ENCODE measurements at regions not wholly inside any gene's neighbourhood (a gene's known extent, or its start where the extent isn't known, plus 50 kb on each side); places are given as distances from the start of the nearest gene placed in this dataset.

DNA sequence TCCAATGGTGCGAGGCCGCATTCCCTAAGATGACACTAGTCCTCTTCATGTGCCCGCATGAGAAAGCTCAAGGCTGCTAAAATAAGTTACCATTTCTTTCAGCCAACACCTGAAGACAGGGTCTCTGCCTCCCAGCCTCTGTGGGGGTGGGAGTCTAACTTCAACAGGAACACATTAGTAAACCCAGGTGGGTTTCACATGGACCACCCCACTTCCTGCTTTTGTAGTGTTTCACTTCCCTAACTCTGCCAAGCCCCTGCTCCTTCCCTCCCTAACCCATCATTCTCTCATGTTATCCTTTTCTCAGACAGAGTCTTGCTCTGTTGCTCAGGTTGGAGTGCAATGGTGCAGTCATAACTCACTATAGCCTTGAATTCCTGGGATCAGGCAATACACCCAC is 783.6 kb downstream of the UQCRFS1 start:
- WGBS (ENCODE audit: insufficient coverage, insufficient replicate concordance, low lambda C conversion rate, missing lambda C conversion rate), result 71% methylated on average over 3 of the region's 3 CpGs
- intact Hi-C loops (cut with micrococcal nuclease; ENCODE audit: unreplicated experiment), result no loop called here
- POLR2A ChIA-PET, result no interaction called here

More for the DNA sequence above, 783.6 kb downstream of the UQCRFS1 start:
- ChIA-PET SMC1A (ENCODE audit: uncharacterized antibody, unreplicated experiment) (interaction anchor here (1.2 to 1.4 kb wide), 2 partner anchors 12 to 89 kb away, joined by 3 to 4 read pairs; no protein-coding TSS in a partner anchor), RAD21 (ENCODE audit: unreplicated experiment) (no interaction called here), CTCF (interaction anchor here (1.0 to 1.2 kb wide), 2 partner anchors 9 to 13 kb away, joined by 3 read pairs; no protein-coding TSS in a partner anchor)
- Histone ChIP-seq H3K4me2 (ENCODE audit: control insufficient read depth, insufficient read depth) (no peak overlapping the region), H3K9me3 (replicated peaks; ENCODE audit: control insufficient read depth, insufficient read depth, low read length) (no peaks in the 10 kb centered on the region; the same call in 2 of the 3 replicates), H3K9ac (ENCODE audit: control insufficient read depth, insufficient read depth, low read length) (no peak overlapping the region), H3K36me3 (ENCODE audit: control insufficient read depth in 2 of 2, insufficient read depth in 2 of 2, low read length in 1 of 2) (no peaks in the 10 kb centered on the region), H3K27ac (ENCODE audit: control insufficient read depth, insufficient read depth) (no peak overlapping the region), H2AFZ (ENCODE audit: control insufficient read depth, low read depth, low read length) (no peak overlapping the region), H3K4me1 (ENCODE audit: control insufficient read depth, insufficient read depth, low read length) (no peaks in the 10 kb centered on the region), H3K79me2 (ENCODE audit: control insufficient read depth, insufficient read depth, low read length) (no peaks in the 10 kb centered on the region), H3K27me3 (replicated peaks in 1 of 2; ENCODE audit: control insufficient read depth in 2 of 2, insufficient read depth in 2 of 2, low read length in 1 of 2) (no peaks in the 10 kb centered on the region), H4K20me1 (ENCODE audit: control insufficient read depth, insufficient read depth) (no peaks in the 10 kb centered on the region), H3K4me3 (no peak overlapping the region)
- in situ Hi-C loops (cut with MboI), result no loop called here
- BruUV-seq (replicated peaks), result no TSS peak
- TF ChIP-seq, protein P1, sequence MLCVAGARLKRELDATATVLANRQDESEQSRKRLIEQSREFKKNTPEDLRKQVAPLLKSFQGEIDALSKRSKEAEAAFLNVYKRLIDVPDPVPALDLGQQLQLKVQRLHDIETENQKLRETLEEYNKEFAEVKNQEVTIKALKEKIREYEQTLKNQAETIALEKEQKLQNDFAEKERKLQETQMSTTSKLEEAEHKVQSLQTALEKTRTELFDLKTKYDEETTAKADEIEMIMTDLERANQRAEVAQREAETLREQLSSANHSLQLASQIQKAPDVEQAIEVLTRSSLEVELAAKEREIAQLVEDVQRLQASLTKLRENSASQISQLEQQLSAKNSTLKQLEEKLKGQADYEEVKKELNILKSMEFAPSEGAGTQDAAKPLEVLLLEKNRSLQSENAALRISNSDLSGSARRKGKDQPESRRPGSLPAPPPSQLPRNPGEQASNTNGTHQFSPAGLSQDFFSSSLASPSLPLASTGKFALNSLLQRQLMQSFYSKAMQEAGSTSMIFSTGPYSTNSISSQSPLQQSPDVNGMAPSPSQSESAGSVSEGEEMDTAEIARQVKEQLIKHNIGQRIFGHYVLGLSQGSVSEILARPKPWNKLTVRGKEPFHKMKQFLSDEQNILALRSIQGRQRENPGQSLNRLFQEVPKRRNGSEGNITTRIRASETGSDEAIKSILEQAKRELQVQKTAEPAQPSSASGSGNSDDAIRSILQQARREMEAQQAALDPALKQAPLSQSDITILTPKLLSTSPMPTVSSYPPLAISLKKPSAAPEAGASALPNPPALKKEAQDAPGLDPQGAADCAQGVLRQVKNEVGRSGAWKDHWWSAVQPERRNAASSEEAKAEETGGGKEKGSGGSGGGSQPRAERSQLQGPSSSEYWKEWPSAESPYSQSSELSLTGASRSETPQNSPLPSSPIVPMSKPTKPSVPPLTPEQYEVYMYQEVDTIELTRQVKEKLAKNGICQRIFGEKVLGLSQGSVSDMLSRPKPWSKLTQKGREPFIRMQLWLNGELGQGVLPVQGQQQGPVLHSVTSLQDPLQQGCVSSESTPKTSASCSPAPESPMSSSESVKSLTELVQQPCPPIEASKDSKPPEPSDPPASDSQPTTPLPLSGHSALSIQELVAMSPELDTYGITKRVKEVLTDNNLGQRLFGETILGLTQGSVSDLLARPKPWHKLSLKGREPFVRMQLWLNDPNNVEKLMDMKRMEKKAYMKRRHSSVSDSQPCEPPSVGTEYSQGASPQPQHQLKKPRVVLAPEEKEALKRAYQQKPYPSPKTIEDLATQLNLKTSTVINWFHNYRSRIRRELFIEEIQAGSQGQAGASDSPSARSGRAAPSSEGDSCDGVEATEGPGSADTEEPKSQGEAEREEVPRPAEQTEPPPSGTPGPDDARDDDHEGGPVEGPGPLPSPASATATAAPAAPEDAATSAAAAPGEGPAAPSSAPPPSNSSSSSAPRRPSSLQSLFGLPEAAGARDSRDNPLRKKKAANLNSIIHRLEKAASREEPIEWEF (IDR thresholded peaks at IDR 0.05; ENCODE audit: insufficient replicate concordance, low read depth, low read length), result no peak
- TF ChIP-seq YY1 (IDR thresholded peaks at IDR 0.05; ENCODE audit: low read depth, low read length) (no peak), SREBF1 (IDR thresholded peaks at IDR 0.05; ENCODE audit: low read length) (no peak), CEBPB (IDR thresholded peaks at IDR 0.05; ENCODE audit: borderline replicate concordance in 1 of 2, low read depth in 2 of 2, low read length in 2 of 2) (no peak), HCFC1 (IDR thresholded peaks at IDR 0.05; ENCODE audit: low read length) (no peak), EP300 (IDR thresholded peaks at IDR 0.05; ENCODE audit: borderline replicate concordance in 1 of 2, control insufficient read depth in 1 of 2, low read depth in 2 of 2, low read length in 2 of 2) (no peak), NFXL1 (IDR thresholded peaks at IDR 0.05; ENCODE audit: borderline replicate concordance) (no peak)
- TF ChIP-seq, protein P2, sequence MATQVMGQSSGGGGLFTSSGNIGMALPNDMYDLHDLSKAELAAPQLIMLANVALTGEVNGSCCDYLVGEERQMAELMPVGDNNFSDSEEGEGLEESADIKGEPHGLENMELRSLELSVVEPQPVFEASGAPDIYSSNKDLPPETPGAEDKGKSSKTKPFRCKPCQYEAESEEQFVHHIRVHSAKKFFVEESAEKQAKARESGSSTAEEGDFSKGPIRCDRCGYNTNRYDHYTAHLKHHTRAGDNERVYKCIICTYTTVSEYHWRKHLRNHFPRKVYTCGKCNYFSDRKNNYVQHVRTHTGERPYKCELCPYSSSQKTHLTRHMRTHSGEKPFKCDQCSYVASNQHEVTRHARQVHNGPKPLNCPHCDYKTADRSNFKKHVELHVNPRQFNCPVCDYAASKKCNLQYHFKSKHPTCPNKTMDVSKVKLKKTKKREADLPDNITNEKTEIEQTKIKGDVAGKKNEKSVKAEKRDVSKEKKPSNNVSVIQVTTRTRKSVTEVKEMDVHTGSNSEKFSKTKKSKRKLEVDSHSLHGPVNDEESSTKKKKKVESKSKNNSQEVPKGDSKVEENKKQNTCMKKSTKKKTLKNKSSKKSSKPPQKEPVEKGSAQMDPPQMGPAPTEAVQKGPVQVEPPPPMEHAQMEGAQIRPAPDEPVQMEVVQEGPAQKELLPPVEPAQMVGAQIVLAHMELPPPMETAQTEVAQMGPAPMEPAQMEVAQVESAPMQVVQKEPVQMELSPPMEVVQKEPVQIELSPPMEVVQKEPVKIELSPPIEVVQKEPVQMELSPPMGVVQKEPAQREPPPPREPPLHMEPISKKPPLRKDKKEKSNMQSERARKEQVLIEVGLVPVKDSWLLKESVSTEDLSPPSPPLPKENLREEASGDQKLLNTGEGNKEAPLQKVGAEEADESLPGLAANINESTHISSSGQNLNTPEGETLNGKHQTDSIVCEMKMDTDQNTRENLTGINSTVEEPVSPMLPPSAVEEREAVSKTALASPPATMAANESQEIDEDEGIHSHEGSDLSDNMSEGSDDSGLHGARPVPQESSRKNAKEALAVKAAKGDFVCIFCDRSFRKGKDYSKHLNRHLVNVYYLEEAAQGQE (IDR thresholded peaks at IDR 0.05; ENCODE audit: low read depth, low read length), result no peak
- TF ChIP-seq, protein P3, sequence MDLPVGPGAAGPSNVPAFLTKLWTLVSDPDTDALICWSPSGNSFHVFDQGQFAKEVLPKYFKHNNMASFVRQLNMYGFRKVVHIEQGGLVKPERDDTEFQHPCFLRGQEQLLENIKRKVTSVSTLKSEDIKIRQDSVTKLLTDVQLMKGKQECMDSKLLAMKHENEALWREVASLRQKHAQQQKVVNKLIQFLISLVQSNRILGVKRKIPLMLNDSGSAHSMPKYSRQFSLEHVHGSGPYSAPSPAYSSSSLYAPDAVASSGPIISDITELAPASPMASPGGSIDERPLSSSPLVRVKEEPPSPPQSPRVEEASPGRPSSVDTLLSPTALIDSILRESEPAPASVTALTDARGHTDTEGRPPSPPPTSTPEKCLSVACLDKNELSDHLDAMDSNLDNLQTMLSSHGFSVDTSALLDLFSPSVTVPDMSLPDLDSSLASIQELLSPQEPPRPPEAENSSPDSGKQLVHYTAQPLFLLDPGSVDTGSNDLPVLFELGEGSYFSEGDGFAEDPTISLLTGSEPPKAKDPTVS (IDR thresholded peaks at IDR 0.05; ENCODE audit: low read depth, low read length), result no peak
- TF ChIP-seq, protein P4, sequence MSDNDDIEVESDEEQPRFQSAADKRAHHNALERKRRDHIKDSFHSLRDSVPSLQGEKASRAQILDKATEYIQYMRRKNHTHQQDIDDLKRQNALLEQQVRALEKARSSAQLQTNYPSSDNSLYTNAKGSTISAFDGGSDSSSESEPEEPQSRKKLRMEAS (IDR thresholded peaks at IDR 0.05; ENCODE audit: low read depth, low read length), result no peak
- DNase-seq (ENCODE audit: low read depth, low spot score), result no peak
- no peak for FAIRE-seq
- ATAC-seq, result no peak
